HG03520 (cell line): ENCODE measurements at regions not wholly inside any gene's neighbourhood (a gene's known extent, or its start where the extent isn't known, plus 50 kb on each side); places are given as distances from the start of the nearest gene placed in this dataset.

Experiments used
- ATAC-seq: cut with Tn5 transposase; IDR thresholded peaks from one replicate; pipeline ENCODE4 v1.9.1; 2021; ENCODE audit warnings: mild to moderate bottlenecking, moderate library complexity; ENCODE audit not compliant: unreplicated experiment

GRCh38 chr9:129507805-129508204 is 113.1 kb downstream of the C9orf50 start:
- no peak for ATAC-seq

GRCh38 chr9:129506892-129507291 is 114.0 kb downstream of the C9orf50 start:
- ATAC-seq = no peak

GRCh38 chr9:129506041-129506440 is 114.9 kb downstream of the C9orf50 start:
- ATAC-seq = no peak

- ATAC-seq = no peak
Observed at GRCh38 chr9:129505270-129505902, 115.5 kb downstream of the C9orf50 start.

- ATAC-seq = no peak
Observed at GRCh38 chr9:129504404-129504803, 116.5 kb downstream of the C9orf50 start.

- no peak for ATAC-seq
Observed at GRCh38 chr9:129501771-129502319, 119.1 kb downstream of the C9orf50 start.

GRCh38 chr9:129500863-129501770 is 119.8 kb downstream of the C9orf50 start:
- no peak for ATAC-seq

GRCh38 chr9:129500161-129500862 is 120.6 kb downstream of the C9orf50 start:
- ATAC-seq = no peak

GRCh38 chr9:129498451-129499384 is 122.2 kb downstream of the C9orf50 start:
- no peak for ATAC-seq

- no peak for ATAC-seq
Observed at GRCh38 chr9:129497813-129498450, 123.0 kb downstream of the C9orf50 start.

- no peak for ATAC-seq
Observed at GRCh38 chr9:129497005-129497812, 123.7 kb downstream of the C9orf50 start.

GRCh38 chr9:129496473-129497004 is 124.4 kb downstream of the C9orf50 start:
- no peak for ATAC-seq

GRCh38 chr9:129495620-129496472 is 125.1 kb downstream of the C9orf50 start:
- no peak for ATAC-seq

- no peak for ATAC-seq
Observed at GRCh38 chr9:129494113-129494789, 126.7 kb downstream of the C9orf50 start.

GRCh38 chr9:129493706-129494047 is 127.2 kb downstream of the C9orf50 start:
- ATAC-seq = no peak

GRCh38 chr9:129493002-129493705 is 127.7 kb downstream of the C9orf50 start:
- no peak for ATAC-seq

- ATAC-seq = no peak
Observed at GRCh38 chr9:129491487-129491855, 129.4 kb downstream of the C9orf50 start.
